GM18907 (cell line): ENCODE measurements at regions not wholly inside any gene's neighbourhood (a gene's known extent, or its start where the extent isn't known, plus 50 kb on each side); places are given as distances from the start of the nearest gene placed in this dataset.
A peak's percentile ranks its signal among the peaks of the same experiment; 100 is the strongest.
"Not testable (repeated sequence)": the region's sequence is repeated elsewhere in the genome, so short reads cannot be mapped to it uniquely, and the experiment has no call there.

Source experiments
- ATAC-seq: cut with Tn5 transposase; IDR thresholded peaks from one replicate; pipeline ENCODE4 v1.9.1; 2021; ENCODE audit warnings: mild to moderate bottlenecking, moderate library complexity; ENCODE audit not compliant: unreplicated experiment

- no peak for ATAC-seq
Measured at GRCh38 chr18:21928925-21929324, 188.3 kb downstream of the MIB1 start.

- ATAC-seq = no peak
Measured at GRCh38 chr18:21930177-21930576, 189.6 kb downstream of the MIB1 start.

- no peak for ATAC-seq
Measured at GRCh38 chr18:21933931-21934765, 193.6 kb downstream of the MIB1 start.

GRCh38 chr18:21934766-21935015 lies 194.1 kb downstream of the MIB1 start:
- ATAC-seq = no peak

GRCh38 chr18:21943456-21943855 lies 202.9 kb downstream of the MIB1 start:
- no peak for ATAC-seq

- ATAC-seq = no peak
Measured at GRCh38 chr18:21949326-21950015, 208.9 kb downstream of the MIB1 start.

- ATAC-seq = peak; percentile 99
Measured at GRCh38 chr18:21955757-21956652, 213.4 kb upstream of the GATA6 start.

- no peak for ATAC-seq
Measured at GRCh38 chr18:21958263-21958662, 211.1 kb upstream of the GATA6 start.

GRCh38 chr18:21958707-21959450 lies 210.5 kb upstream of the GATA6 start:
- no peak for ATAC-seq

- ATAC-seq = no peak
Measured at GRCh38 chr18:21960189-21960588, 209.2 kb upstream of the GATA6 start.

- no peak for ATAC-seq
Measured at GRCh38 chr18:21963336-21963735, 206.1 kb upstream of the GATA6 start.

GRCh38 chr18:21968338-21968737 lies 201.1 kb upstream of the GATA6 start:
- no peak for ATAC-seq

- ATAC-seq = no peak
Measured at GRCh38 chr18:21972281-21972680, 197.1 kb upstream of the GATA6 start.

GRCh38 chr18:21975954-21976353 lies 193.4 kb upstream of the GATA6 start:
- ATAC-seq = not testable (repeated sequence)

- ATAC-seq = no peak
Measured at GRCh38 chr18:21978546-21979170, 190.7 kb upstream of the GATA6 start.

GRCh38 chr18:21979171-21979560 lies 190.2 kb upstream of the GATA6 start:
- no peak for ATAC-seq

- no peak for ATAC-seq
Measured at GRCh38 chr18:21979759-21980158, 189.6 kb upstream of the GATA6 start.

- no peak for ATAC-seq
Measured at GRCh38 chr18:21980744-21981143, 188.6 kb upstream of the GATA6 start.

- ATAC-seq = not testable (repeated sequence)
Measured at GRCh38 chr18:21981489-21981888, 187.9 kb upstream of the GATA6 start.

- no peak for ATAC-seq
Measured at GRCh38 chr18:21991081-21991534, 178.3 kb upstream of the GATA6 start.
